ENCODE measurements at regions not wholly inside any gene's neighbourhood (a gene's known extent, or its start where the extent isn't known, plus 50 kb on each side); places are given as distances from the start of the nearest gene placed in this dataset.

GRCh38 chr3:5766848-5767247 is 579.3 kb downstream of the EDEM1 start:
- intact Hi-C loops (cut with DNase I): no loop called here
- Histone ChIP-seq H3K9me3 (no peaks in the 10 kb centered on the region), H3K27me3 (no peaks in the 10 kb centered on the region), H3K4me1 (ENCODE audit: insufficient read depth) (no peaks in the 10 kb centered on the region), H3K36me3 (no peaks in the 10 kb centered on the region), H3K27ac (no peak overlapping the region), H3K4me3 (no peak overlapping the region)
- 35 to 57% (median 47%) methylated on average over 1 of the region's 1 CpG for WGBS, 3 donors
- DNase-seq: no peak
- no peak for TF ChIP-seq CTCF (IDR thresholded peaks at IDR 0.05)
- no peak for TF ChIP-seq POLR2A (IDR thresholded peaks at IDR 0.05)
- no peak for TF ChIP-seq EP300 (IDR thresholded peaks at IDR 0.05)

- WGBS, 3 donors: 91 to 93% (median 91%) methylated on average over 2 of the region's 2 CpGs
- intact Hi-C loops (cut with DNase I): no loop called here
- DNase-seq: no peak
- no peaks in the 10 kb centered on the region for H3K9me3 ChIP-seq
- TF ChIP-seq EP300 (IDR thresholded peaks at IDR 0.05) (no peak), POLR2A (IDR thresholded peaks at IDR 0.05) (no peak), CTCF (IDR thresholded peaks at IDR 0.05) (no peak)
- no peaks in the 10 kb centered on the region for H3K27me3 ChIP-seq
- no peaks in the 10 kb centered on the region for H3K36me3 ChIP-seq
- no peak overlapping the region for H3K4me3 ChIP-seq
- no peaks in the 10 kb centered on the region for H3K4me1 ChIP-seq (ENCODE audit: insufficient read depth)
- no peak overlapping the region for H3K27ac ChIP-seq
Observed at GRCh38 chr3:5767304-5767703, 579.8 kb downstream of the EDEM1 start.

- intact Hi-C loops (cut with DNase I): no loop called here
- H3K9me3 ChIP-seq: no peaks in the 10 kb centered on the region
- H3K4me1 ChIP-seq (ENCODE audit: insufficient read depth): no peaks in the 10 kb centered on the region
- no peaks in the 10 kb centered on the region for H3K27me3 ChIP-seq
- H3K27ac ChIP-seq: no peak overlapping the region
- TF ChIP-seq EP300 (IDR thresholded peaks at IDR 0.05) (no peak), CTCF (IDR thresholded peaks at IDR 0.05) (no peak), POLR2A (IDR thresholded peaks at IDR 0.05) (no peak)
- 79 to 85% (median 80%) methylated on average over 6 of the region's 6 CpGs for WGBS, 3 donors
- no peak overlapping the region for H3K4me3 ChIP-seq
- H3K36me3 ChIP-seq: no peaks in the 10 kb centered on the region
- no peak for DNase-seq
Observed at GRCh38 chr3:5768281-5768945, 580.9 kb downstream of the EDEM1 start.

- DNase-seq: no peak
- Histone ChIP-seq H3K27ac (no peak overlapping the region), H3K36me3 (no peaks in the 10 kb centered on the region), H3K4me3 (no peak overlapping the region), H3K27me3 (no peaks in the 10 kb centered on the region), H3K4me1 (ENCODE audit: insufficient read depth) (no peaks in the 10 kb centered on the region), H3K9me3 (no peaks in the 10 kb centered on the region)
- no peak for TF ChIP-seq CTCF (IDR thresholded peaks at IDR 0.05)
- no peak for TF ChIP-seq POLR2A (IDR thresholded peaks at IDR 0.05)
- no peak for TF ChIP-seq EP300 (IDR thresholded peaks at IDR 0.05)
- intact Hi-C loops (cut with DNase I): no loop called here
- WGBS, 3 donors: 74 to 82% (median 75%) methylated on average over 5 of the region's 5 CpGs
Observed at GRCh38 chr3:5769825-5770224, 582.3 kb downstream of the EDEM1 start.
